ENCODE measurements at regions not wholly inside any gene's neighbourhood (a gene's known extent, or its start where the extent isn't known, plus 50 kb on each side); places are given as distances from the start of the nearest gene placed in this dataset.

- TF ChIP-seq, protein P1, sequence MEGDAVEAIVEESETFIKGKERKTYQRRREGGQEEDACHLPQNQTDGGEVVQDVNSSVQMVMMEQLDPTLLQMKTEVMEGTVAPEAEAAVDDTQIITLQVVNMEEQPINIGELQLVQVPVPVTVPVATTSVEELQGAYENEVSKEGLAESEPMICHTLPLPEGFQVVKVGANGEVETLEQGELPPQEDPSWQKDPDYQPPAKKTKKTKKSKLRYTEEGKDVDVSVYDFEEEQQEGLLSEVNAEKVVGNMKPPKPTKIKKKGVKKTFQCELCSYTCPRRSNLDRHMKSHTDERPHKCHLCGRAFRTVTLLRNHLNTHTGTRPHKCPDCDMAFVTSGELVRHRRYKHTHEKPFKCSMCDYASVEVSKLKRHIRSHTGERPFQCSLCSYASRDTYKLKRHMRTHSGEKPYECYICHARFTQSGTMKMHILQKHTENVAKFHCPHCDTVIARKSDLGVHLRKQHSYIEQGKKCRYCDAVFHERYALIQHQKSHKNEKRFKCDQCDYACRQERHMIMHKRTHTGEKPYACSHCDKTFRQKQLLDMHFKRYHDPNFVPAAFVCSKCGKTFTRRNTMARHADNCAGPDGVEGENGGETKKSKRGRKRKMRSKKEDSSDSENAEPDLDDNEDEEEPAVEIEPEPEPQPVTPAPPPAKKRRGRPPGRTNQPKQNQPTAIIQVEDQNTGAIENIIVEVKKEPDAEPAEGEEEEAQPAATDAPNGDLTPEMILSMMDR (IDR thresholded peaks at IDR 0.05) = no peak
- TF ChIP-seq EP300 (IDR thresholded peaks at IDR 0.05) = no peak
Measured at GRCh38 chr20:55142932-55143331, 667.5 kb downstream of the DOK5 start.
